H1 (cell line): ENCODE measurements at regions not wholly inside any gene's neighbourhood (a gene's known extent, or its start where the extent isn't known, plus 50 kb on each side); places are given as distances from the start of the nearest gene placed in this dataset.

ENCODE experiments used
- CTCF ChIA-PET: fragments of 300-600 bp; sonication (Branson Sonifier 250); formaldehyde crosslinking; loops from one replicate; lab custom pipeline; 2021; ENCODE audit not compliant: partially characterized antibody; lab: Charles Lee
- POLR2A ChIA-PET: fragments of 300-600 bp; sonication (Branson Sonifier 250); formaldehyde crosslinking; loops from one replicate; lab custom pipeline; 2021; ENCODE audit warnings: inconsistent platforms; ENCODE audit not compliant: partially characterized antibody; lab: Charles Lee
- DNase-seq, 2 experiments: peaks; one replicate each; pipeline versions ENCODE4 v3.0.0 to v3.0.0-alpha.2; 2010 to 2022; ENCODE audit warnings: low spot score in 2 of 2, low read depth in 1 of 2, mixed read lengths in 1 of 2
- FAIRE-seq: peaks from 2 replicates; lab custom pipeline; 2011; peaks lifted over from hg19 to GRCh38; lab: Jason Lieb, UNC
- H2AFZ ChIP-seq: 2 replicates; pipeline ENCODE4 v1.8.1; 2012; ENCODE audit warnings: low read length, inconsistent platforms
- H2AK5ac ChIP-seq: 2 replicates; pipeline ENCODE4 v1.6.1; 2013; ENCODE audit warnings: low read depth, low read length
- H2BK120ac ChIP-seq: replicated peaks from 2 replicates; pipeline ENCODE3; 2013; ENCODE audit warnings: low read depth, low read length, inconsistent platforms
- H2BK12ac ChIP-seq: 2 replicates; pipeline ENCODE4 v1.6.1; 2013; ENCODE audit warnings: low read depth, low read length
- H2BK15ac ChIP-seq: 2 replicates; pipeline ENCODE4 v1.6.1; 2013; ENCODE audit warnings: low read length
- H2BK20ac ChIP-seq: 2 replicates; pipeline ENCODE4 v1.6.1; 2013; ENCODE audit warnings: low read length
- H2BK5ac ChIP-seq: 2 replicates; pipeline ENCODE4 v1.6.1; 2013; ENCODE audit warnings: low read depth, low read length
- H3K14ac ChIP-seq: 2 replicates; pipeline ENCODE4 v1.6.1; 2013; ENCODE audit warnings: inconsistent platforms; ENCODE audit not compliant: insufficient read length
- H3K18ac ChIP-seq: 2 replicates; pipeline ENCODE4 v1.6.1; 2013; ENCODE audit warnings: low read length; ENCODE audit errors: extremely low read depth
- H3K23ac ChIP-seq: 2 replicates; pipeline ENCODE4 v1.6.1; 2013; ENCODE audit warnings: inconsistent platforms; ENCODE audit not compliant: insufficient read length
- H3K23me2 ChIP-seq: 2 replicates; pipeline ENCODE4 v1.6.1; 2013; ENCODE audit warnings: low read depth, low read length
- H3K27ac ChIP-seq: 2 replicates; pipeline ENCODE4 v1.6.1; 2011; ENCODE audit warnings: low read depth, low read length, inconsistent platforms
- H3K27me3 ChIP-seq, 4 experiments: replicated peaks in 1 of 4; 1 replicate in 1 of 4; 2 replicates in 3 of 4; pipeline versions ENCODE4 v1.6.1 to v1.8.1; 2011 to 2013; ENCODE audit warnings: low read length in 3 of 4, mild to moderate bottlenecking in 3 of 4, inconsistent platforms in 2 of 4, mixed read lengths in 2 of 4, moderate library complexity in 1 of 4; ENCODE audit not compliant: control insufficient read depth in 3 of 4, insufficient read depth in 3 of 4; ENCODE audit errors: extremely low read depth in 1 of 4
- H3K36me3 ChIP-seq, 4 experiments: 2 replicates each; pipeline versions ENCODE4 v1.6.1 to v1.8.1; 2011 to 2013; ENCODE audit warnings: mild to moderate bottlenecking in 4 of 4, low read length in 3 of 4, moderate library complexity in 2 of 4, control low read depth in 1 of 4, inconsistent platforms in 1 of 4; ENCODE audit not compliant: insufficient read depth in 4 of 4, control insufficient read depth in 2 of 4
- H3K4ac ChIP-seq: replicated peaks from 2 replicates; pipeline ENCODE3; 2013; ENCODE audit warnings: low read length, low read depth, mixed read lengths, inconsistent platforms; ENCODE audit not compliant: insufficient read length
- H3K4me1 ChIP-seq, 4 experiments: replicated peaks in 1 of 4; 1 replicate in 1 of 4; 2 replicates in 3 of 4; pipeline versions ENCODE4 v1.6.1 to v1.8.1; 2011 to 2013; ENCODE audit warnings: low read length in 3 of 4, inconsistent platforms in 2 of 4, mixed read lengths in 1 of 4; ENCODE audit not compliant: insufficient read depth in 4 of 4, control insufficient read depth in 3 of 4
- H3K4me2 ChIP-seq, 2 experiments: 2 replicates each; pipeline versions ENCODE4 v1.6.1 to v1.8.1; 2011 to 2013; ENCODE audit warnings: low read depth in 2 of 2, low read length in 2 of 2, control low read depth in 1 of 2, inconsistent platforms in 1 of 2, mild to moderate bottlenecking in 1 of 2; ENCODE audit not compliant: insufficient read depth in 1 of 2
- H3K4me3 ChIP-seq, 4 experiments: fragments of 200-600, 300-600 bp in 1 of 4; sonication (generic), shearing (Covaris generic), sonication (Bioruptor Twin) in 1 of 4; 2 replicates each; pipeline versions ENCODE4 v1.5.1 to v1.8.1; 2011 to 2016; ENCODE audit warnings: low read length in 4 of 4, low read depth in 3 of 4, control low read depth in 2 of 4, inconsistent platforms in 2 of 4, mild to moderate bottlenecking in 2 of 4, mixed read lengths in 1 of 4, moderate library complexity in 1 of 4; ENCODE audit not compliant: insufficient read depth in 2 of 4; ENCODE audit errors: extremely low read depth in 1 of 4
- H3K56ac ChIP-seq: replicated peaks from 2 replicates; pipeline ENCODE3; 2013; ENCODE audit warnings: low read depth, mild to moderate bottlenecking, mixed read lengths, low read length, inconsistent platforms; ENCODE audit not compliant: insufficient read length
- H3K79me1 ChIP-seq: 2 replicates; pipeline ENCODE4 v1.6.1; 2013; ENCODE audit warnings: low read depth, low read length, control low read depth
- H3K79me2 ChIP-seq, 2 experiments: 2 replicates each; pipeline versions ENCODE4 v1.6.1 to v1.8.1; 2012 to 2013; ENCODE audit warnings: low read length in 2 of 2, mild to moderate bottlenecking in 2 of 2, inconsistent platforms in 1 of 2; ENCODE audit not compliant: insufficient read depth in 2 of 2, control insufficient read depth in 1 of 2
- H3K9ac ChIP-seq, 4 experiments: replicated peaks in 1 of 4; 1 replicate in 1 of 4; 2 replicates in 3 of 4; pipeline versions ENCODE4 v1.6.1 to v1.8.1; 2011 to 2013; ENCODE audit warnings: low read depth in 3 of 4, low read length in 3 of 4, control low read depth in 2 of 4, mild to moderate bottlenecking in 2 of 4, moderate library complexity in 2 of 4, inconsistent platforms in 1 of 4; ENCODE audit errors: extremely low read depth in 1 of 4
- H3K9me3 ChIP-seq, 2 experiments: 2 replicates each; pipeline versions ENCODE4 v1.6.1 to v1.8.1; 2012 to 2013; ENCODE audit warnings: mild to moderate bottlenecking in 2 of 2, moderate library complexity in 2 of 2, control low read depth in 1 of 2, inconsistent platforms in 1 of 2, low read depth in 1 of 2, low read length in 1 of 2, mixed read lengths in 1 of 2; ENCODE audit not compliant: insufficient read depth in 2 of 2
- H4K20me1 ChIP-seq, 2 experiments: replicated peaks in 1 of 2; 2 replicates each; pipeline versions ENCODE3 to v1.8.1; 2011 to 2013; ENCODE audit warnings: inconsistent platforms in 2 of 2, low read length in 2 of 2, mild to moderate bottlenecking in 1 of 2; ENCODE audit not compliant: insufficient read depth in 2 of 2, control insufficient read depth in 1 of 2
- H4K5ac ChIP-seq: 2 replicates; pipeline ENCODE4 v1.6.1; 2013; ENCODE audit warnings: low read length, low read depth, mixed read lengths, inconsistent platforms; ENCODE audit not compliant: insufficient read length
- H4K8ac ChIP-seq: 2 replicates; pipeline ENCODE4 v1.8.0; 2013; ENCODE audit warnings: mild to moderate bottlenecking, moderate library complexity, low read length, inconsistent platforms; ENCODE audit not compliant: insufficient read depth; ENCODE audit errors: extremely low read depth
- H4K91ac ChIP-seq: replicated peaks from 2 replicates; pipeline ENCODE3; 2013; ENCODE audit warnings: low read length, mixed read lengths, inconsistent platforms; ENCODE audit not compliant: insufficient read length
- CTCF ChIP-seq, 3 experiments: IDR thresholded peaks; 1 replicate in 2 of 3; 2 replicates in 1 of 3; pipeline versions ENCODE4 v1.5.1 to v1.6.1; 2011; ENCODE audit warnings: low read length in 3 of 3, mild to moderate bottlenecking in 3 of 3, inconsistent platforms in 2 of 3, low read depth in 1 of 3, moderate library complexity in 1 of 3; ENCODE audit not compliant: insufficient read depth in 1 of 3; ENCODE audit errors: control extremely low read depth in 1 of 3
- JUND ChIP-seq: IDR thresholded peaks from 2 replicates; pipeline ENCODE4 v1.6.1; 2011; ENCODE audit warnings: mild to moderate bottlenecking, improper control_type of control experiment, low read length
- PHF8 ChIP-seq: fragments of 200-600 bp; sonication (generic); conservative IDR thresholded peaks from 2 replicates; pipeline ENCODE4 v1.7.1; 2012; ENCODE audit warnings: low read depth, mild to moderate bottlenecking, inconsistent platforms, low read length, moderate library complexity
- POLR2A ChIP-seq, 2 experiments: IDR thresholded peaks; 1 replicate in 1 of 2; 2 replicates in 1 of 2; pipeline ENCODE4 v1.6.1; 2011; ENCODE audit warnings: low read depth in 2 of 2, low read length in 2 of 2, mild to moderate bottlenecking in 2 of 2; ENCODE audit errors: control extremely low read depth in 1 of 2
- POU5F1 ChIP-seq: IDR thresholded peaks from 2 replicates; pipeline ENCODE4 v1.6.1; 2011; ENCODE audit warnings: low read depth, mild to moderate bottlenecking, low read length, moderate library complexity
- WGBS, 2 experiments: shearing (Covaris generic) in 1 of 2; methylation state at CpG; one replicate each; pipeline versions ENCODE4 v1.1.6 to v1.1.7; 2013 to 2015; ENCODE audit warnings: low lambda C conversion rate in 2 of 2, mixed read lengths in 2 of 2, inconsistent platforms in 1 of 2, low coverage in 1 of 2, missing lambda C conversion rate in 1 of 2; ENCODE audit not compliant: insufficient replicate concordance in 2 of 2, insufficient coverage in 1 of 2, insufficient read length in 1 of 2; ENCODE audit errors: extremely low coverage in 1 of 2, missing lambda C conversion rate in 1 of 2; 5-methylcytosine and 5-hydroxymethylcytosine counted together

- no peak for FAIRE-seq
- TF ChIP-seq JUND (no peak), POU5F1 (no peak), PHF8 (no peak), CTCF (IDR thresholded peaks at IDR 0.05; ENCODE audit: control extremely low read depth in 1 of 3, insufficient read depth in 1 of 3, low read depth in 1 of 3, low read length in 3 of 3) (no peak), POLR2A (IDR thresholded peaks at IDR 0.05; ENCODE audit: control extremely low read depth in 1 of 2, low read depth in 2 of 2, low read length in 2 of 2) (no peak)
Measured at GRCh38 chr1:219712506-219712905, 99.6 kb upstream of the ZC3H11B start.

More at GRCh38 chr1:219712506-219712905, 99.6 kb upstream of the ZC3H11B start:
- Histone ChIP-seq H3K4me3 (no peak overlapping the region), H3K23ac (no peak overlapping the region), H4K91ac (no peak overlapping the region), H2AK5ac (no peak overlapping the region), H4K20me1 (no peaks in the 10 kb centered on the region), H3K36me3 (no peaks in the 10 kb centered on the region), H2BK12ac (no peak overlapping the region), H3K27me3 (no peaks in the 10 kb centered on the region), H3K4ac (no peak overlapping the region), H3K23me2 (no peaks in the 10 kb centered on the region), H3K56ac (no peak overlapping the region), H4K8ac (no peak overlapping the region), H2BK120ac (no peak overlapping the region), H2BK20ac (no peak overlapping the region), H3K79me2 (no peaks in the 10 kb centered on the region), H3K4me2 (no peak overlapping the region), H3K79me1 (no peaks in the 10 kb centered on the region), H2AFZ (no peak overlapping the region; the same call in 1 of the 2 replicates), H3K9ac (no peak overlapping the region), H4K5ac (no peak overlapping the region), H2BK15ac (no peak overlapping the region), H2BK5ac (no peak overlapping the region), H3K27ac (no peak overlapping the region), H3K9me3 (no peaks in the 10 kb centered on the region; a peak in 1 of 4 replicates), H3K18ac (no peak overlapping the region), H3K14ac (no peak overlapping the region), H3K4me1 (0 out of 7 replicates have a peak, but pooled peaks cover 0 to 2% (median 0%) of the 10 kb centered on the region in 4 experiments)
- DNase-seq = no peak
- POLR2A ChIA-PET = no interaction called here
- CTCF ChIA-PET = no interaction called here
- WGBS, 2 experiments = 94% methylated on average over 4 of the region's 4 CpGs; no CpG with 5 or more reads in 1 of the 2 experiments
